ENCODE measurements at regions not wholly inside any gene's neighbourhood (a gene's known extent, or its start where the extent isn't known, plus 50 kb on each side); places are given as distances from the start of the nearest gene placed in this dataset.

DNA sequence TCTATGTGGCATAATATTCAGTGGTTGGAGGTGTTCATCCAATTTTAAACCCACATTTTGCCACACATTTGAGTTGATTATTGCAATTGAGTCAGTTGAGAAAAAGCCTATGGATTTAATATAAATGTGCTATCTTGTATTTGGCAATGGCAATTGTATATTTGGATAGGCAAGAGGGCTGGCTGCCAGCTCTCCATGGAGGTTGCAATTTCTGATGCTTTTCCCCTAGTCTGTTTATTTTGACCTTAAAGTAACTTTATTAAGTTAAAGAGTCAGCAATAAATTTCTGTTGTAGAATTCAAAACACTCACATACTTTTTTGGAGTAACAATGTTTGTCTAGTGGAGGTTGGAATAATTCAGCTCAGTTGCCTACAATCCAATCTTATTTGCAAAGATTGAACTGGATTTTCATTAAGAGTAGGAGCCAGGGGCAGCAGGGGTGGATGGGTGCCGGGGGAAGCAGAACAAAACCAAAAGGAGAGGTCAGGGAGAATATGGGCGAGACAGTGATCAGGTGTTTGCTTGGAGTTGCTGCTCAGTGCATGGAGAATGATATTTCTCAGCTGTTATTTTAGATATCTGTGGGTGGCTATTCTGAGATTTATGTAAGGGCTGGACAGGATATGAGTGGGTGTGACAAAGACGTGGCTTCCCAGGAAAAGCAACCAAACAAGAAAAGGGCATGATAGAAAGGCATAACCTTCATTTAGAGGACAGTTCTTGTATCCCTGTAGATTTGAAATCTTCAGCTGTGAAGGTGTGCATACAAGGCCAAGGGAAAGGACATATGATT is 163.0 kb downstream of the HDGFL1 start:
- TF ChIP-seq, protein P1, sequence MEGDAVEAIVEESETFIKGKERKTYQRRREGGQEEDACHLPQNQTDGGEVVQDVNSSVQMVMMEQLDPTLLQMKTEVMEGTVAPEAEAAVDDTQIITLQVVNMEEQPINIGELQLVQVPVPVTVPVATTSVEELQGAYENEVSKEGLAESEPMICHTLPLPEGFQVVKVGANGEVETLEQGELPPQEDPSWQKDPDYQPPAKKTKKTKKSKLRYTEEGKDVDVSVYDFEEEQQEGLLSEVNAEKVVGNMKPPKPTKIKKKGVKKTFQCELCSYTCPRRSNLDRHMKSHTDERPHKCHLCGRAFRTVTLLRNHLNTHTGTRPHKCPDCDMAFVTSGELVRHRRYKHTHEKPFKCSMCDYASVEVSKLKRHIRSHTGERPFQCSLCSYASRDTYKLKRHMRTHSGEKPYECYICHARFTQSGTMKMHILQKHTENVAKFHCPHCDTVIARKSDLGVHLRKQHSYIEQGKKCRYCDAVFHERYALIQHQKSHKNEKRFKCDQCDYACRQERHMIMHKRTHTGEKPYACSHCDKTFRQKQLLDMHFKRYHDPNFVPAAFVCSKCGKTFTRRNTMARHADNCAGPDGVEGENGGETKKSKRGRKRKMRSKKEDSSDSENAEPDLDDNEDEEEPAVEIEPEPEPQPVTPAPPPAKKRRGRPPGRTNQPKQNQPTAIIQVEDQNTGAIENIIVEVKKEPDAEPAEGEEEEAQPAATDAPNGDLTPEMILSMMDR (IDR thresholded peaks at IDR 0.05): no peak
- no peak for TF ChIP-seq POLR2A (IDR thresholded peaks at IDR 0.05)
